Smooth muscle cell (in vitro differentiated cells): ENCODE measurements at regions not wholly inside any gene's neighbourhood (a gene's known extent, or its start where the extent isn't known, plus 50 kb on each side); places are given as distances from the start of the nearest gene placed in this dataset.

Source experiments
- DNase-seq: peaks from one replicate; lab custom pipeline; 2025; ENCODE audit not compliant: unreplicated experiment; lab: John Stamatoyannopoulos, UW
- H2AFZ ChIP-seq: fragments of 200-600 bp; sonication (generic); 2 replicates; pipeline ENCODE4 v1.6.0; 2016; ENCODE audit warnings: antibody characterized with exemption, low read depth, mild to moderate bottlenecking
- H3F3A ChIP-seq: fragments of 200-600 bp; sonication (generic); 2 replicates; pipeline ENCODE4 v1.6.0; 2017; ENCODE audit warnings: antibody characterized with exemption, low read depth
- H3K27ac ChIP-seq: fragments of 200-600 bp; sonication (generic); 2 replicates; pipeline ENCODE4 v1.5.1; 2016; ENCODE audit warnings: low read depth, mild to moderate bottlenecking
- H3K27me3 ChIP-seq: fragments of 200-600 bp; sonication (generic); 2 replicates; pipeline ENCODE4 v1.6.1; 2016; ENCODE audit warnings: low read depth, mild to moderate bottlenecking
- H3K36me3 ChIP-seq: fragments of 200-600 bp; sonication (generic); 2 replicates; pipeline ENCODE4 v1.5.1; 2016; ENCODE audit warnings: low read depth
- H3K4me1 ChIP-seq: fragments of 200-600 bp; sonication (generic); 2 replicates; pipeline ENCODE4 v1.5.1; 2016; ENCODE audit warnings: low read depth
- H3K4me2 ChIP-seq: fragments of 200-600 bp; sonication (generic); 2 replicates; pipeline ENCODE4 v1.6.0; 2016; ENCODE audit warnings: mild to moderate bottlenecking
- H3K4me3 ChIP-seq: fragments of 200-600 bp; sonication (generic); 2 replicates; pipeline ENCODE4 v1.5.1; 2016; ENCODE audit warnings: mild to moderate bottlenecking
- H3K79me2 ChIP-seq: fragments of 200-600 bp; sonication (generic); 2 replicates; pipeline ENCODE4 v1.6.0; 2016; ENCODE audit warnings: low read depth, mild to moderate bottlenecking
- H3K9ac ChIP-seq: fragments of 200-600 bp; sonication (generic); 2 replicates; pipeline ENCODE4 v1.6.0; 2016; ENCODE audit warnings: low read depth
- H3K9me3 ChIP-seq: fragments of 200-600 bp; sonication (generic); replicated peaks from 2 replicates; pipeline ENCODE4 v1.5.1; 2016; ENCODE audit warnings: low read depth
- H4K20me1 ChIP-seq: fragments of 200-600 bp; sonication (generic); 2 replicates; pipeline ENCODE4 v1.6.0; 2016; ENCODE audit warnings: low read depth
- CTCF ChIP-seq: fragments of 200-600 bp; sonication (generic); IDR thresholded peaks from 2 replicates; pipeline ENCODE4 v1.5.1; 2017; ENCODE audit warnings: borderline replicate concordance, mild to moderate bottlenecking, antibody characterized with exemption; ENCODE audit not compliant: insufficient read depth, poor library complexity, severe bottlenecking
- WGBS: methylation state at CpG from one replicate; pipeline ENCODE4 v1.1.7; 2016; ENCODE audit warnings: low lambda C conversion rate; 5-methylcytosine and 5-hydroxymethylcytosine counted together

DNA sequence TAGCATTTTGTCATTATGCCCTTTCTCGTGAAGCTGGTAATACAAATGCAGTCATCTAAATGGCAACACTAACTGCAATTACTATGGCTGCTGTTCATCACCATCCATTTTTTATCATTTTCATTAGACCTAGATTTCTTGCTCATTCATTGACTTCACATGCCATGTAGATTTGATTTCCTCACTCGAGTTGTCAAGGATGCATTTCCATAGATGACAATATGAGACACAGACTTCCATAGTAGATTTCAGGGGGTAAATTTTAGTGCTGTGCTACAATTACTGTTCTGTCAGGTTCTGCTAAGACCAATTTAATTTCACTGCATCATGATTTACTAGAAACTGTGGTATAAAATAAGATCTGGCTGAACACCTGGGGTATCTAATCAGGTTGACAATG, 589.2 kb downstream of the SEMA5A start:
- Histone ChIP-seq H3K27ac (no peak overlapping the region), H3K4me3 (no peak overlapping the region), H4K20me1 (no peaks in the 10 kb centered on the region), H3K4me2 (no peak overlapping the region), H3K36me3 (no peaks in the 10 kb centered on the region), H3K9ac (no peak overlapping the region), H3K9me3 (no peaks in the 10 kb centered on the region), H3K4me1 (no peaks in the 10 kb centered on the region), H3K27me3 (peaks cover 3% of the 10 kb centered on the region), H2AFZ (no peak overlapping the region), H3F3A (no peaks in the 10 kb centered on the region), H3K79me2 (no peaks in the 10 kb centered on the region)
- DNase-seq = no peak
- WGBS = 88% methylated on average over 2 of the region's 2 CpGs
- TF ChIP-seq CTCF = no peak

GRCh38 chr5:8958602-8959001, 587.3 kb downstream of the SEMA5A start:
- no peaks in the 10 kb centered on the region for H3K36me3 ChIP-seq
- H3K9me3 ChIP-seq = no peaks in the 10 kb centered on the region
- no peak overlapping the region for H3K4me2 ChIP-seq
- no peak for TF ChIP-seq CTCF
- no peak overlapping the region for H2AFZ ChIP-seq
- no peak overlapping the region for H3K4me3 ChIP-seq
- WGBS = 71% methylated on average over 5 of the region's 5 CpGs
- DNase-seq = no peak
- H3K27ac ChIP-seq = no peak overlapping the region
- no peaks in the 10 kb centered on the region for H3K79me2 ChIP-seq
- no peaks in the 10 kb centered on the region for H4K20me1 ChIP-seq
- H3K9ac ChIP-seq = no peak overlapping the region
- H3K4me1 ChIP-seq = no peaks in the 10 kb centered on the region
- H3F3A ChIP-seq = no peaks in the 10 kb centered on the region
- peaks cover 3% of the 10 kb centered on the region for H3K27me3 ChIP-seq

DNA sequence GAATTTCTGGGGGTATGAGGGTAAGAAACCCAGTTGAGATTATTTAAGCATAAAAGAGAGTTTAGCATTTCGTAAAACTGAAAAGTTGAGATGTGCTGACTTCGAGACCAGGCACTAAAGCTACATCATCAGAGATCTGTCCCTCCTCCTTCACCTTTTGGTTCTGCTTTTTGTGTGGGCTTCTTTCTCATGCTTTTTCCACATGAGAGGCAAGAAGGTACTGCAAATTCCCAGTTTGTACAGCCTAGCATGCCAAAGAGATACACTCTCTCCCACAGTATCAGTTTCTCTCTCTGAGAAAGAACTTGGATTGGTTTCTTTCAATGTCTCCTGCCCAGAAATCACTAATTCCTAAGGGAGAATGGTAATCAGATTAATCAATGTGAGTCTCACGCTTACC, 584.7 kb downstream of the SEMA5A start:
- Histone ChIP-seq H3K27me3 (peaks cover 3% of the 10 kb centered on the region), H3F3A (no peaks in the 10 kb centered on the region), H3K9ac (no peak overlapping the region), H3K79me2 (no peaks in the 10 kb centered on the region), H3K4me2 (no peak overlapping the region), H4K20me1 (no peaks in the 10 kb centered on the region), H3K27ac (no peak overlapping the region), H3K9me3 (no peaks in the 10 kb centered on the region), H3K36me3 (no peaks in the 10 kb centered on the region), H3K4me1 (no peaks in the 10 kb centered on the region), H2AFZ (no peak overlapping the region), H3K4me3 (no peak overlapping the region)
- TF ChIP-seq CTCF = no peak
- WGBS = 82% methylated on average over 3 of the region's 3 CpGs
- DNase-seq = no peak

GRCh38 chr5:8961956-8962355, 583.9 kb downstream of the SEMA5A start:
- no peak for DNase-seq
- H3K79me2 ChIP-seq = no peaks in the 10 kb centered on the region
- H4K20me1 ChIP-seq = no peaks in the 10 kb centered on the region
- H3K27me3 ChIP-seq = peaks cover 3% of the 10 kb centered on the region
- H3K4me3 ChIP-seq = no peak overlapping the region
- no peak overlapping the region for H3K9ac ChIP-seq
- no peaks in the 10 kb centered on the region for H3K36me3 ChIP-seq
- H3K27ac ChIP-seq = no peak overlapping the region
- no peak overlapping the region for H3K4me2 ChIP-seq
- H3K4me1 ChIP-seq = no peaks in the 10 kb centered on the region
- no peak for TF ChIP-seq CTCF
- no peaks in the 10 kb centered on the region for H3K9me3 ChIP-seq
- 80% methylated on average over 4 of the region's 4 CpGs for WGBS
- no peak overlapping the region for H2AFZ ChIP-seq
- H3F3A ChIP-seq = no peaks in the 10 kb centered on the region
